Cardiac fibroblast (primary cell): ENCODE measurements at regions not wholly inside any gene's neighbourhood (a gene's known extent, or its start where the extent isn't known, plus 50 kb on each side); places are given as distances from the start of the nearest gene placed in this dataset.

Experiments
- DNase-seq, 2 donors: peaks; one replicate each; pipeline versions ENCODE4 v3.0.0 to v3.0.0-alpha.2; 2010; ENCODE audit warnings: low read depth in 2 of 2
- H3K4me3 ChIP-seq, 2 donors: replicated peaks in 1 of 2; 1 replicate in 1 of 2; 2 replicates in 1 of 2; pipeline ENCODE4 v1.5.1; 2011; ENCODE audit warnings: low read depth in 2 of 2, low read length in 2 of 2, mild to moderate bottlenecking in 2 of 2, moderate library complexity in 1 of 2
- CTCF ChIP-seq: IDR thresholded peaks from one replicate; pipeline ENCODE4 v1.5.1; 2011; ENCODE audit warnings: low read depth, mild to moderate bottlenecking, low read length, inconsistent platforms

DNA sequence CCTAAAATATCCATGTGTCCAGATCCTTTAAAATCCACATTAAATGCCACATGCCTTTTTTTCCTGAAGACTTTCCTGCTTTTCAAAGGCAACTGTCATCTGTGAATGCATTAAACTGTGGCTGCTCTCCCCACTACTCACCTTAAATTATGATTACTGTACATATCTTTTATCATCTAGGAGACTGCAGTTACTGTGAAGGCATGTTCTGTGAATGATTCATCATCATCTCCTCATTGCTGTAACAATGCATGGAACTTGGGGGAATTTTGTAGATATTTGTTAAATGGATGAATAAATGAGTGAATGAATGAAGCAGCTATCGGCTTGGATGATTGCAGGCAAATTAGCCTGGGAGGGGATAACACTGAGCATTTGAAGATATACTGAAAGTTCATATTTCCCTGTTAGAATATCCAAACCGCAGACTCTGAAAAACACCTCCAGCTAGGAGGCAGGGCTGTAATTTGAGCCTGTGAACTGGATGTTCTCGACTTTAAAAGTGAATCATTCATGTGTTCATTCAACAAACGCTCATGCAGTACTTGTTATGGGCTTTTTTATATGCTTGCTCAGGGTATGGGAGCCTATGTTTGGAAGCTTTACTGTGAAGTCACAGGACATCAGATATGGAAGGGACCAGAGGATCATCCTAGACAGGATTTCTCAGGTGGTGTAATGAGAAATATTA lies 519.2 kb downstream of the KIF4B start:
- DNase-seq, result peak in 1 of 2 donors; percentile 0
- H3K4me3 ChIP-seq, result no peak overlapping the region
- TF ChIP-seq CTCF, result no peak

DNA sequence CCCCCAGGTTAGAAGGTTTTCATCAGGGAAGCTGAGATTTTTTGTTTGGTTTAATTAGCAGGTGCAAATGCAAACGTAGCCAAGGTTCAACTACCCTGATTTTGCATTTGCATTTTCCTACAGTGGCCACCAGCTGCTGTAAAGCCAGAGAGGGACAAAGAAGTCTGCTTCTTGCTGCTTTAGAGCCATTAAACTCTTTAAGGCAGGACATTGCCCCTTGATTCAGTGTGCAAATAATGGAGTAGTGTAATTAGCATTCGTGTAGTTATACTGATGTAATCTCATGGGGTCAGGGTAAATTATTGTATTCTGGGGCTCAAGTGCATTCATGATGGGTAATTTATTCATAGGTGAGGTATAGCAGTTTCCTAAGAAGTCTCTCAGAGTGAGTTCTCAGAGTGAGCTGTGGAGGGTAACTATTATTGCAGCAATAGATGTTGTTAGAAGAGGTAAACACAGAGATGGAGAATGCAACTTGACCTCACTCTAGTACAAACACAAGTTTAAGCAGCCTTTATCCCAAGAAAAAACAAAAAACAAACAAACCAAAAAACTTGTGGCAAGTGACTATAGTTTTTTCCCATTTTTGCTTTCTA lies 526.5 kb downstream of the KIF4B start:
- no peak overlapping the region for H3K4me3 ChIP-seq
- TF ChIP-seq CTCF, result no peak
- DNase-seq, result no peak

DNA sequence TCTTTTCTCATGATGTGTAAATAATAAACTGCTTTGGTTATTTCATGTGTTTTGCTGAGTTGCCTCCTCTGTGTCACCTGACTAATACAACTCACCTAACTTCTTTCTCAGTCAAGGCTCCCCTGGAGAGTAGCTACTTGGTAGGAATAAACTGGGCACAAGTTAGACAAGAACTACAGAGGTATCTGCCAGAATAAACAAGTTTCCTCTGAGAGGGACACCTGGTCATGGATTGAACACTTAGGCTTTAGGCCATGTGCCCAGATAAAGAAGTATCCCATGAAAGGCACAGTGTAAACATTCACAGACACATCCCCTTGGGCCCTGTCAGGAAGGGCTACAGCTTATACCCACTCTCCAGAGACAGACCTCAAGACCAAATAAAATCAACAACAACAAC lies 532.5 kb downstream of the KIF4B start:
- no peak overlapping the region for H3K4me3 ChIP-seq
- no peak for TF ChIP-seq CTCF
- no peak for DNase-seq

- TF ChIP-seq CTCF, result no peak
- no peak overlapping the region for H3K4me3 ChIP-seq
- no peak for DNase-seq
Observed at GRCh38 chr5:155554500-155554899, 540.9 kb downstream of the KIF4B start.

DNA sequence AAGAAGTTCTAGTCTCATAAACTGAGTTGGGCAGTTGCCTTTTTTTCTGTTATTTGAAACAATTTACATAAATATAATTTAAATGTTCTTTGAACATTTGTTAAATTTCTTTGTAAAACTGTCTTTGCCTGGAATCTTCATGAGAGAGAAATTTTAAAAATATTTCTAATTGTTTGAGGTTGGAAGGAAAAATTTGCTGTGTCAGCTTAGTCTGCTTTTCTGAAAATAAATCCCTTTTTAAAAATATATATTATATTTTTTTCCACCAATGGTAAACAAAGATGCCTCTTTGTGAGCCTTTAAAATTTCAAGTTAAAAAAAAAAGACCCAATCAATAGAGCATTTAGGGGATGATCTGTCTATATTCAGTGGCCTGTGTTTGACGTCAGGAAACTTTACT lies 542.7 kb downstream of the KIF4B start:
- DNase-seq, result no peak
- no peak overlapping the region for H3K4me3 ChIP-seq
- TF ChIP-seq CTCF, result no peak

DNA sequence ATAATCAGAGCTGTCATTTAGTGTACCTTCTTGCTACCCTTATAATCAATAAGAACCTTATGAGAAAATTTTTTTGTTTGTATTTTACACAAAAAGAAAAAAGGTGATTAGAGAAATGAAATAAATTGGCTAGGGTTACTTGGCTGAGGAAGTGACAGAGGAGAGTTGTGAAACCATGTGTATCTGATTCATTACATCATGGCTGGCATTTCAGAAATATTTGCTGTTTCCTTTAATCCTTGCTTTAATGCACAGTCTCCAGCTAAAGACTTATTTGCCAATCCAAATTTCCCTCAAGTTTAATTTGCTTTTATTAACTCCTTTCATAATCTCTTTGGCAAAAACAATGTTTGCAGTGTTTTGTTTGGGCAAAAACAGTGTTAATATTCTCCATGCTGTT lies 543.1 kb downstream of the KIF4B start:
- no peak for DNase-seq
- H3K4me3 ChIP-seq, result no peak overlapping the region
- no peak for TF ChIP-seq CTCF
